Suprapubic skin (tissue), 4 donors: ENCODE measurements at regions not wholly inside any gene's neighbourhood (a gene's known extent, or its start where the extent isn't known, plus 50 kb on each side); places are given as distances from the start of the nearest gene placed in this dataset.

Experiments
- DNase-seq, 2 donors: peaks; one replicate each; pipeline ENCODE4 v3.0.0-alpha.2; 2019; ENCODE audit warnings: low spot score in 2 of 2
- H3K27ac ChIP-seq: fragments of 200-600 bp; sonication (generic); one replicate; pipeline ENCODE4 v1.5.1; 2019
- H3K27me3 ChIP-seq: fragments of 200-600 bp; sonication (generic); one replicate; pipeline ENCODE4 v1.5.1; 2019
- H3K36me3 ChIP-seq: fragments of 200-600 bp; sonication (generic); one replicate; pipeline ENCODE4 v1.5.1; 2019
- H3K4me1 ChIP-seq: fragments of 200-600 bp; sonication (generic); one replicate; pipeline ENCODE4 v1.5.1; 2019
- H3K4me3 ChIP-seq: fragments of 200-600 bp; sonication (generic); one replicate; pipeline ENCODE4 v1.5.1; 2019; ENCODE audit warnings: mild to moderate bottlenecking
- H3K9me3 ChIP-seq: fragments of 200-600 bp; sonication (generic); one replicate; pipeline ENCODE4 v1.5.1; 2019
- EP300 ChIP-seq: sonication (generic); formaldehyde crosslinking; IDR thresholded peaks from one replicate; pipeline ENCODE4 v1.6.1; 2017; ENCODE audit warnings: antibody characterized with exemption
- POLR2A ChIP-seq, 2 donors: fragments of 450-650 bp; IDR thresholded peaks; one replicate each; pipeline ENCODE4 v1.6.1; 2017; ENCODE audit warnings: antibody characterized with exemption in 2 of 2, mild to moderate bottlenecking in 2 of 2, moderate library complexity in 2 of 2
- POLR2AphosphoS5 ChIP-seq, 3 donors: sonication (generic); formaldehyde crosslinking; IDR thresholded peaks; one replicate each; pipeline ENCODE4 v1.6.1; 2017; ENCODE audit warnings: antibody characterized with exemption in 3 of 3
- WGBS: methylation state at CpG from one replicate; pipeline ENCODE4 v1.1.5; 2018; 5-methylcytosine and 5-hydroxymethylcytosine counted together
- TF ChIP-seq, protein P1 (sequence below), 2 donors: fragments of 200-600 bp in 1 of 2; fragments of 450-650 bp in 1 of 2; sonication (generic) in 1 of 2; IDR thresholded peaks; one replicate each; pipeline ENCODE4 v1.5.1; 2016 to 2019; ENCODE audit warnings: antibody characterized with exemption in 2 of 2, mild to moderate bottlenecking in 1 of 2, moderate library complexity in 1 of 2

GRCh38 chr2:129320288-129320687 is 659.2 kb upstream of the RAB6C start:
- DNase-seq: no peak
- 88% methylated on average over 4 of the region's 4 CpGs for WGBS
- Histone ChIP-seq H3K4me3 (no peak overlapping the region), H3K27me3 (no peaks in the 10 kb centered on the region), H3K9me3 (no peaks in the 10 kb centered on the region), H3K36me3 (no peaks in the 10 kb centered on the region), H3K4me1 (no peaks in the 10 kb centered on the region), H3K27ac (no peak overlapping the region)
- TF ChIP-seq, protein P1, sequence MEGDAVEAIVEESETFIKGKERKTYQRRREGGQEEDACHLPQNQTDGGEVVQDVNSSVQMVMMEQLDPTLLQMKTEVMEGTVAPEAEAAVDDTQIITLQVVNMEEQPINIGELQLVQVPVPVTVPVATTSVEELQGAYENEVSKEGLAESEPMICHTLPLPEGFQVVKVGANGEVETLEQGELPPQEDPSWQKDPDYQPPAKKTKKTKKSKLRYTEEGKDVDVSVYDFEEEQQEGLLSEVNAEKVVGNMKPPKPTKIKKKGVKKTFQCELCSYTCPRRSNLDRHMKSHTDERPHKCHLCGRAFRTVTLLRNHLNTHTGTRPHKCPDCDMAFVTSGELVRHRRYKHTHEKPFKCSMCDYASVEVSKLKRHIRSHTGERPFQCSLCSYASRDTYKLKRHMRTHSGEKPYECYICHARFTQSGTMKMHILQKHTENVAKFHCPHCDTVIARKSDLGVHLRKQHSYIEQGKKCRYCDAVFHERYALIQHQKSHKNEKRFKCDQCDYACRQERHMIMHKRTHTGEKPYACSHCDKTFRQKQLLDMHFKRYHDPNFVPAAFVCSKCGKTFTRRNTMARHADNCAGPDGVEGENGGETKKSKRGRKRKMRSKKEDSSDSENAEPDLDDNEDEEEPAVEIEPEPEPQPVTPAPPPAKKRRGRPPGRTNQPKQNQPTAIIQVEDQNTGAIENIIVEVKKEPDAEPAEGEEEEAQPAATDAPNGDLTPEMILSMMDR (IDR thresholded peaks at IDR 0.05): no peak
- no peak for TF ChIP-seq EP300
- no peak for TF ChIP-seq POLR2A (IDR thresholded peaks at IDR 0.05)
- TF ChIP-seq POLR2AphosphoS5 (IDR thresholded peaks at IDR 0.05): no peak

DNA sequence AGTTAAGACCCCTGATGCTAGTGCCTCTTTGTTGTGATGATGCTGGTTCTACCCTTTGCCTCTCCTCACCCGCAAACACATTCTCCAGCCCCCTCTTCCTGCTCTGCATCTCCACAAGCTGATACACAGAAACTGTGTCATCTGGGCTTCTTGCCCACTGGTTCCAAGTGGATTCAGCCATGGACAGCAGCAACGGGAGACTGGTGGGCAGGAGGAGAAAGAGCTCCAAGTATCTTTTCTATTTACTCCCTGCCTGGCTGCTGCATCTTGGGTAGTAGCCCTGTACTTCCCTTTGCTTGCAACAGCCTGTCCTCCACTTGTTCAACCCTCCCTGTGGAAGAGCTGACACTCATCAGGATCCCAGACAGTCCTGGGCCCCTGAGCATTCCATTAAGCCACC is 655.1 kb upstream of the RAB6C start:
- no peaks in the 10 kb centered on the region for H3K4me1 ChIP-seq
- H3K27ac ChIP-seq: no peak overlapping the region
- no peak overlapping the region for H3K4me3 ChIP-seq
- no peaks in the 10 kb centered on the region for H3K9me3 ChIP-seq
- DNase-seq: no peak
- H3K36me3 ChIP-seq: no peaks in the 10 kb centered on the region
- TF ChIP-seq POLR2AphosphoS5 (IDR thresholded peaks at IDR 0.05) (no peak), EP300 (no peak), POLR2A (IDR thresholded peaks at IDR 0.05) (no peak)
- TF ChIP-seq, protein P1 (IDR thresholded peaks at IDR 0.05): no peak
- WGBS: 66% methylated on average over 2 of the region's 2 CpGs
- H3K27me3 ChIP-seq: no peaks in the 10 kb centered on the region

- H3K4me3 ChIP-seq: no peak overlapping the region
- H3K27ac ChIP-seq: no peak overlapping the region
- DNase-seq: no peak
- 39% methylated on average over 2 of the region's 2 CpGs for WGBS
- no peak for TF ChIP-seq POLR2AphosphoS5 (IDR thresholded peaks at IDR 0.05)
- TF ChIP-seq EP300: no peak
- no peak for TF ChIP-seq POLR2A (IDR thresholded peaks at IDR 0.05)
- TF ChIP-seq, protein P1 (IDR thresholded peaks at IDR 0.05): no peak
- no peaks in the 10 kb centered on the region for H3K9me3 ChIP-seq
- H3K4me1 ChIP-seq: no peaks in the 10 kb centered on the region
- H3K27me3 ChIP-seq: no peaks in the 10 kb centered on the region
- H3K36me3 ChIP-seq: no peaks in the 10 kb centered on the region
These were observed 654.3 kb upstream of the RAB6C start for GRCh38 chr2:129325151-129325550.

DNA sequence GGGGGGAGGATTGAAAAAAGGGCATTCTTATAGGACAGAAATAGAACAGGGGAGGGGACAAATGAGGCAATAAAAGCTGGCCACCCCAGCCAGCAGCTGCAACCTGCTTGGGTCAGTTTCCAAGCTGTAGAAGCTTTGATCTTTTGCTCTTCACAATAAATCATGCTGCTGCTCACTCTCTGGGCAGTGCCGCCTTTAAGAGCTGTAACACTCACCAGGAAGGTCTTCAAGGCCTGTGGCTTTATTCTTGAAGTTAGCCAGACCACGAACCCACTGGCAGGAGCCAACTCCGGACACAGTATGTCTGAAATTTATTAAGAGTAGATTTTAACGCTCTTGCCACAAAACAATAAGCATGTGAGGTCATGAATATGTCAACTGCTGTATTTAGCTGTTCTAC is 649.9 kb upstream of the RAB6C start:
- no peaks in the 10 kb centered on the region for H3K36me3 ChIP-seq
- no peak overlapping the region for H3K27ac ChIP-seq
- 56% methylated on average over 4 of the region's 4 CpGs for WGBS

DNA sequence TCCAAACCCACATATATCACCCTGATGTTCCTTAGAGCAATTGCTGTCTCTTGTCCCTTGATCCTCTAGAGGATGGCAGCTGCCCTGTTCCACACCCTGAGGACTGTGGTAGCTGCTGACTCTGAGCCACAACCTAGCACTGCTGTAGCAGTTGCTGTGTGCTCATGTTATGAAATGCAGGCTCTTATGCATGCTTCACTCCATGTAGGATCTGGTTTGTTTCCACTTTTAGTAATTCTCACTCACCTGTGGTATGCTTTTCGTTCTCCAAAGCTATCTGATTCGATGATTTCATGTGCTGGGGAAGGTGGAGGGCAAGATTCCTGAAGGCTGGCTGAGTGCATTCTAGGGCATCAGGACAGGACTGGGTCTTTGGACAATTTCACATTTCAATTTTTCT is 649.0 kb upstream of the RAB6C start:
- no peak for DNase-seq
- Histone ChIP-seq H3K36me3 (no peaks in the 10 kb centered on the region), H3K4me1 (no peaks in the 10 kb centered on the region), H3K4me3 (no peak overlapping the region), H3K9me3 (no peaks in the 10 kb centered on the region), H3K27ac (no peak overlapping the region), H3K27me3 (no peaks in the 10 kb centered on the region)
- 94% methylated on average over 2 of the region's 2 CpGs for WGBS
- TF ChIP-seq, protein P1 (IDR thresholded peaks at IDR 0.05): no peak
- no peak for TF ChIP-seq EP300
- TF ChIP-seq POLR2AphosphoS5 (IDR thresholded peaks at IDR 0.05): no peak
- TF ChIP-seq POLR2A (IDR thresholded peaks at IDR 0.05): no peak

More for the DNA sequence above, 649.9 kb upstream of the RAB6C start:
- Histone ChIP-seq H3K4me3 (no peak overlapping the region), H3K27me3 (no peaks in the 10 kb centered on the region), H3K9me3 (no peaks in the 10 kb centered on the region), H3K4me1 (no peaks in the 10 kb centered on the region)
- no peak for DNase-seq
- TF ChIP-seq POLR2AphosphoS5 (IDR thresholded peaks at IDR 0.05) (no peak), POLR2A (IDR thresholded peaks at IDR 0.05) (no peak), EP300 (no peak)
- TF ChIP-seq, protein P1 (IDR thresholded peaks at IDR 0.05): no peak
